GM21825 (cell line): ENCODE measurements at regions not wholly inside any gene's neighbourhood (a gene's known extent, or its start where the extent isn't known, plus 50 kb on each side); places are given as distances from the start of the nearest gene placed in this dataset.

Experiments used
- ATAC-seq: cut with Tn5 transposase; IDR thresholded peaks from one replicate; pipeline ENCODE4 v1.9.1; 2021; ENCODE audit warnings: mild to moderate bottlenecking, moderate library complexity; ENCODE audit not compliant: unreplicated experiment

GRCh38 chr10:4070921-4071660, 286.1 kb upstream of the KLF6 start:
- ATAC-seq = no peak

GRCh38 chr10:4070184-4070583, 285.2 kb upstream of the KLF6 start:
- no peak for ATAC-seq

- no peak for ATAC-seq
Observed at GRCh38 chr10:4069491-4069890, 284.5 kb upstream of the KLF6 start.

GRCh38 chr10:4068629-4069028, 283.6 kb upstream of the KLF6 start:
- no peak for ATAC-seq

GRCh38 chr10:4067931-4068561, 283.0 kb upstream of the KLF6 start:
- no peak for ATAC-seq

- peak; percentile 65 for ATAC-seq
Observed at GRCh38 chr10:4067531-4067930, 282.5 kb upstream of the KLF6 start.

GRCh38 chr10:4066581-4067390, 281.8 kb upstream of the KLF6 start:
- no peak for ATAC-seq

GRCh38 chr10:4064489-4064888, 279.5 kb upstream of the KLF6 start:
- no peak for ATAC-seq

GRCh38 chr10:4063717-4064116, 278.7 kb upstream of the KLF6 start:
- no peak for ATAC-seq

- ATAC-seq = no peak
Observed at GRCh38 chr10:4062751-4063150, 277.7 kb upstream of the KLF6 start.

GRCh38 chr10:4062072-4062471, 277.1 kb upstream of the KLF6 start:
- no peak for ATAC-seq

GRCh38 chr10:4061441-4061951, 276.5 kb upstream of the KLF6 start:
- ATAC-seq = no peak

GRCh38 chr10:4059471-4060138, 274.6 kb upstream of the KLF6 start:
- ATAC-seq = no peak

- no peak for ATAC-seq
Observed at GRCh38 chr10:4058514-4059029, 273.6 kb upstream of the KLF6 start.

GRCh38 chr10:4057725-4058513, 272.9 kb upstream of the KLF6 start:
- ATAC-seq = no peak

- ATAC-seq = no peak
Observed at GRCh38 chr10:4057021-4057420, 272.0 kb upstream of the KLF6 start.

- ATAC-seq = no peak
Observed at GRCh38 chr10:4054656-4055435, 269.8 kb upstream of the KLF6 start.

- no peak for ATAC-seq
Observed at GRCh38 chr10:4053940-4054339, 268.9 kb upstream of the KLF6 start.

- no peak for ATAC-seq
Observed at GRCh38 chr10:4051641-4052151, 266.7 kb upstream of the KLF6 start.
